H1 (cell line): ENCODE measurements at regions not wholly inside any gene's neighbourhood (a gene's known extent, or its start where the extent isn't known, plus 50 kb on each side); places are given as distances from the start of the nearest gene placed in this dataset.

Source experiments
- CTCF ChIA-PET: fragments of 300-600 bp; sonication (Branson Sonifier 250); formaldehyde crosslinking; loops from one replicate; lab custom pipeline; 2021; ENCODE audit not compliant: partially characterized antibody; lab: Charles Lee
- POLR2A ChIA-PET: fragments of 300-600 bp; sonication (Branson Sonifier 250); formaldehyde crosslinking; loops from one replicate; lab custom pipeline; 2021; ENCODE audit warnings: inconsistent platforms; ENCODE audit not compliant: partially characterized antibody; lab: Charles Lee
- DNase-seq, 2 experiments: peaks; one replicate each; pipeline versions ENCODE4 v3.0.0 to v3.0.0-alpha.2; 2010 to 2022; ENCODE audit warnings: low spot score in 2 of 2, low read depth in 1 of 2, mixed read lengths in 1 of 2
- FAIRE-seq: peaks from 2 replicates; lab custom pipeline; 2011; peaks lifted over from hg19 to GRCh38; lab: Jason Lieb, UNC
- H2AFZ ChIP-seq: 2 replicates; pipeline ENCODE4 v1.8.1; 2012; ENCODE audit warnings: low read length, inconsistent platforms
- H2AK5ac ChIP-seq: 2 replicates; pipeline ENCODE4 v1.6.1; 2013; ENCODE audit warnings: low read depth, low read length
- H2BK120ac ChIP-seq: replicated peaks from 2 replicates; pipeline ENCODE3; 2013; ENCODE audit warnings: low read depth, low read length, inconsistent platforms
- H2BK12ac ChIP-seq: 2 replicates; pipeline ENCODE4 v1.6.1; 2013; ENCODE audit warnings: low read depth, low read length
- H2BK15ac ChIP-seq: 2 replicates; pipeline ENCODE4 v1.6.1; 2013; ENCODE audit warnings: low read length
- H2BK20ac ChIP-seq: 2 replicates; pipeline ENCODE4 v1.6.1; 2013; ENCODE audit warnings: low read length
- H2BK5ac ChIP-seq: 2 replicates; pipeline ENCODE4 v1.6.1; 2013; ENCODE audit warnings: low read depth, low read length
- H3K14ac ChIP-seq: 2 replicates; pipeline ENCODE4 v1.6.1; 2013; ENCODE audit warnings: inconsistent platforms; ENCODE audit not compliant: insufficient read length
- H3K18ac ChIP-seq: 2 replicates; pipeline ENCODE4 v1.6.1; 2013; ENCODE audit warnings: low read length; ENCODE audit errors: extremely low read depth
- H3K23ac ChIP-seq: 2 replicates; pipeline ENCODE4 v1.6.1; 2013; ENCODE audit warnings: inconsistent platforms; ENCODE audit not compliant: insufficient read length
- H3K23me2 ChIP-seq: 2 replicates; pipeline ENCODE4 v1.6.1; 2013; ENCODE audit warnings: low read depth, low read length
- H3K27ac ChIP-seq: 2 replicates; pipeline ENCODE4 v1.6.1; 2011; ENCODE audit warnings: low read depth, low read length, inconsistent platforms
- H3K27me3 ChIP-seq, 4 experiments: replicated peaks in 1 of 4; 1 replicate in 1 of 4; 2 replicates in 3 of 4; pipeline versions ENCODE4 v1.6.1 to v1.8.1; 2011 to 2013; ENCODE audit warnings: low read length in 3 of 4, mild to moderate bottlenecking in 3 of 4, inconsistent platforms in 2 of 4, mixed read lengths in 2 of 4, moderate library complexity in 1 of 4; ENCODE audit not compliant: control insufficient read depth in 3 of 4, insufficient read depth in 3 of 4; ENCODE audit errors: extremely low read depth in 1 of 4
- H3K36me3 ChIP-seq, 4 experiments: 2 replicates each; pipeline versions ENCODE4 v1.6.1 to v1.8.1; 2011 to 2013; ENCODE audit warnings: mild to moderate bottlenecking in 4 of 4, low read length in 3 of 4, moderate library complexity in 2 of 4, control low read depth in 1 of 4, inconsistent platforms in 1 of 4; ENCODE audit not compliant: insufficient read depth in 4 of 4, control insufficient read depth in 2 of 4
- H3K4ac ChIP-seq: replicated peaks from 2 replicates; pipeline ENCODE3; 2013; ENCODE audit warnings: low read length, low read depth, mixed read lengths, inconsistent platforms; ENCODE audit not compliant: insufficient read length
- H3K4me1 ChIP-seq, 4 experiments: replicated peaks in 1 of 4; 1 replicate in 1 of 4; 2 replicates in 3 of 4; pipeline versions ENCODE4 v1.6.1 to v1.8.1; 2011 to 2013; ENCODE audit warnings: low read length in 3 of 4, inconsistent platforms in 2 of 4, mixed read lengths in 1 of 4; ENCODE audit not compliant: insufficient read depth in 4 of 4, control insufficient read depth in 3 of 4
- H3K4me2 ChIP-seq, 2 experiments: 2 replicates each; pipeline versions ENCODE4 v1.6.1 to v1.8.1; 2011 to 2013; ENCODE audit warnings: low read depth in 2 of 2, low read length in 2 of 2, control low read depth in 1 of 2, inconsistent platforms in 1 of 2, mild to moderate bottlenecking in 1 of 2; ENCODE audit not compliant: insufficient read depth in 1 of 2
- H3K4me3 ChIP-seq, 4 experiments: fragments of 200-600, 300-600 bp in 1 of 4; sonication (generic), shearing (Covaris generic), sonication (Bioruptor Twin) in 1 of 4; 2 replicates each; pipeline versions ENCODE4 v1.5.1 to v1.8.1; 2011 to 2016; ENCODE audit warnings: low read length in 4 of 4, low read depth in 3 of 4, control low read depth in 2 of 4, inconsistent platforms in 2 of 4, mild to moderate bottlenecking in 2 of 4, mixed read lengths in 1 of 4, moderate library complexity in 1 of 4; ENCODE audit not compliant: insufficient read depth in 2 of 4; ENCODE audit errors: extremely low read depth in 1 of 4
- H3K56ac ChIP-seq: replicated peaks from 2 replicates; pipeline ENCODE3; 2013; ENCODE audit warnings: low read depth, mild to moderate bottlenecking, mixed read lengths, low read length, inconsistent platforms; ENCODE audit not compliant: insufficient read length
- H3K79me1 ChIP-seq: 2 replicates; pipeline ENCODE4 v1.6.1; 2013; ENCODE audit warnings: low read depth, low read length, control low read depth
- H3K79me2 ChIP-seq, 2 experiments: 2 replicates each; pipeline versions ENCODE4 v1.6.1 to v1.8.1; 2012 to 2013; ENCODE audit warnings: low read length in 2 of 2, mild to moderate bottlenecking in 2 of 2, inconsistent platforms in 1 of 2; ENCODE audit not compliant: insufficient read depth in 2 of 2, control insufficient read depth in 1 of 2
- H3K9ac ChIP-seq, 4 experiments: replicated peaks in 1 of 4; 1 replicate in 1 of 4; 2 replicates in 3 of 4; pipeline versions ENCODE4 v1.6.1 to v1.8.1; 2011 to 2013; ENCODE audit warnings: low read depth in 3 of 4, low read length in 3 of 4, control low read depth in 2 of 4, mild to moderate bottlenecking in 2 of 4, moderate library complexity in 2 of 4, inconsistent platforms in 1 of 4; ENCODE audit errors: extremely low read depth in 1 of 4
- H3K9me3 ChIP-seq, 2 experiments: 2 replicates each; pipeline versions ENCODE4 v1.6.1 to v1.8.1; 2012 to 2013; ENCODE audit warnings: mild to moderate bottlenecking in 2 of 2, moderate library complexity in 2 of 2, control low read depth in 1 of 2, inconsistent platforms in 1 of 2, low read depth in 1 of 2, low read length in 1 of 2, mixed read lengths in 1 of 2; ENCODE audit not compliant: insufficient read depth in 2 of 2
- H4K20me1 ChIP-seq, 2 experiments: replicated peaks in 1 of 2; 2 replicates each; pipeline versions ENCODE3 to v1.8.1; 2011 to 2013; ENCODE audit warnings: inconsistent platforms in 2 of 2, low read length in 2 of 2, mild to moderate bottlenecking in 1 of 2; ENCODE audit not compliant: insufficient read depth in 2 of 2, control insufficient read depth in 1 of 2
- H4K5ac ChIP-seq: 2 replicates; pipeline ENCODE4 v1.6.1; 2013; ENCODE audit warnings: low read length, low read depth, mixed read lengths, inconsistent platforms; ENCODE audit not compliant: insufficient read length
- H4K8ac ChIP-seq: 2 replicates; pipeline ENCODE4 v1.8.0; 2013; ENCODE audit warnings: mild to moderate bottlenecking, moderate library complexity, low read length, inconsistent platforms; ENCODE audit not compliant: insufficient read depth; ENCODE audit errors: extremely low read depth
- H4K91ac ChIP-seq: replicated peaks from 2 replicates; pipeline ENCODE3; 2013; ENCODE audit warnings: low read length, mixed read lengths, inconsistent platforms; ENCODE audit not compliant: insufficient read length
- CBX5 ChIP-seq: fragments of 300-800, 300-1000 bp; sonication (generic); IDR thresholded peaks from 2 replicates; pipeline ENCODE4 v1.7.1; 2016; ENCODE audit warnings: antibody characterized with exemption, low read length, low read depth
- CTCF ChIP-seq, 3 experiments: IDR thresholded peaks; 1 replicate in 2 of 3; 2 replicates in 1 of 3; pipeline versions ENCODE4 v1.5.1 to v1.6.1; 2011; ENCODE audit warnings: low read length in 3 of 3, mild to moderate bottlenecking in 3 of 3, inconsistent platforms in 2 of 3, low read depth in 1 of 3, moderate library complexity in 1 of 3; ENCODE audit not compliant: insufficient read depth in 1 of 3; ENCODE audit errors: control extremely low read depth in 1 of 3
- RAD21 ChIP-seq, 2 experiments: IDR thresholded peaks in 1 of 2; conservative IDR thresholded peaks in 1 of 2; 2 replicates each; pipeline ENCODE4 v1.6.1; 2011; ENCODE audit warnings: low read depth in 2 of 2, low read length in 2 of 2, improper control_type of control experiment in 1 of 2, inconsistent platforms in 1 of 2, mild to moderate bottlenecking in 1 of 2, moderate library complexity in 1 of 2
- WGBS, 2 experiments: shearing (Covaris generic) in 1 of 2; methylation state at CpG; one replicate each; pipeline versions ENCODE4 v1.1.6 to v1.1.7; 2013 to 2015; ENCODE audit warnings: low lambda C conversion rate in 2 of 2, mixed read lengths in 2 of 2, inconsistent platforms in 1 of 2, low coverage in 1 of 2, missing lambda C conversion rate in 1 of 2; ENCODE audit not compliant: insufficient replicate concordance in 2 of 2, insufficient coverage in 1 of 2, insufficient read length in 1 of 2; ENCODE audit errors: extremely low coverage in 1 of 2, missing lambda C conversion rate in 1 of 2; 5-methylcytosine and 5-hydroxymethylcytosine counted together

DNA sequence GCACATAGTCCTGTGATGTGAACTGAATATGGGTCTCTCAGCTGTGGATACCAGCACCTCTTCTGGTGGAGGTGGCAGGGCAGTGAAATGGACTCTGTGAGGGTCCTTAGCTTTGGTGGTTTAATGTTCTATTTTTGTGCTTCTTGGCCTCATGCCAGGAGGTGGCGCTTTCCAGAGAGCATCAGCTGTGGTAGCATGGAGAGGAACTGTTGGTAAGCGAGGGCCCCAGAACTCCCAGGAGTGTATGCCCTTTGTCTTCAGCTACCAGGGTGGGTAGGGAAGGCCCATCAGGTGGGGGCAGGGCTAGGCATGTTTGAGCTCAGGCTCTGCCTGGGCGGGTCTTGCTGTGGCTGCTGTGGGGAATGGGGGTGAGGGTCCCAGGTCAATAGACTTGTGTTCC is 241.7 kb downstream of the AEBP2 start:
- Histone ChIP-seq H4K20me1 (no peaks in the 10 kb centered on the region), H3K14ac (no peak overlapping the region), H3K79me1 (no peaks in the 10 kb centered on the region), H3K9me3 (no peaks in the 10 kb centered on the region), H3K4me3 (no peak overlapping the region), H3K4ac (no peak overlapping the region), H2BK20ac (no peak overlapping the region), H3K4me1 (no peaks in the 10 kb centered on the region), H3K56ac (no peak overlapping the region), H4K8ac (0 out of 2 replicates have a peak overlapping the region, but pooled peaks have one; percentile 14), H2AFZ (no peak overlapping the region; the same call in 1 of the 2 replicates), H2BK12ac (no peak overlapping the region), H3K36me3 (no peaks in the 10 kb centered on the region), H3K18ac (no peak overlapping the region), H3K23me2 (no peaks in the 10 kb centered on the region), H3K27ac (no peak overlapping the region), H3K27me3 (no peaks in the 10 kb centered on the region), H2AK5ac (no peak overlapping the region), H2BK120ac (no peak overlapping the region), H3K79me2 (no peaks in the 10 kb centered on the region), H4K91ac (no peak overlapping the region), H2BK15ac (no peak overlapping the region), H4K5ac (no peak overlapping the region), H2BK5ac (no peak overlapping the region), H3K4me2 (no peak overlapping the region), H3K9ac (no peak overlapping the region), H3K23ac (no peak overlapping the region)
- CTCF ChIA-PET = interaction anchor here (0.6 to 1.5 kb wide), 6 partner anchors 10 to 765 kb away, joined by 3 to 6 read pairs (median 3); no protein-coding TSS in a partner anchor
- peak in 1 of 2 experiments; percentile 44; a peak in 2 of 4 replicates for TF ChIP-seq RAD21 (IDR thresholded peaks at IDR 0.05 in 1 of 2, conservative IDR thresholded peaks at IDR 0.05 in 1 of 2; ENCODE audit: low read depth in 2 of 2, low read length in 2 of 2)
- TF ChIP-seq CBX5 = no peak
- TF ChIP-seq CTCF (IDR thresholded peaks at IDR 0.05; ENCODE audit: control extremely low read depth in 1 of 3, insufficient read depth in 1 of 3, low read depth in 1 of 3, low read length in 3 of 3) = peak in 2 of 3 experiments; percentile 20 to 32; a peak in 2 of 4 replicates
- POLR2A ChIA-PET = no interaction called here
- FAIRE-seq (no peak), DNase-seq (no peak)
- 74% methylated on average over 3 of the region's 3 CpGs; no CpG with 5 or more reads in 1 of the 2 experiments for WGBS, 2 experiments
